IPS-NIHi7 (cell line): ENCODE measurements at regions not wholly inside any gene's neighbourhood (a gene's known extent, or its start where the extent isn't known, plus 50 kb on each side); places are given as distances from the start of the nearest gene placed in this dataset.
"Not testable (repeated sequence)": the region's sequence is repeated elsewhere in the genome, so short reads cannot be mapped to it uniquely, and the experiment has no call there.

Source experiments
- DNase-seq: peaks from one replicate; pipeline ENCODE4 v3.0.0; 2012; ENCODE audit warnings: mixed read lengths; ENCODE audit errors: extremely low spot score

GRCh38 chr5:118379470-118379869, 608.9 kb downstream of the DTWD2 start:
- no peak for DNase-seq

GRCh38 chr5:118378959-118379358, 609.4 kb downstream of the DTWD2 start:
- DNase-seq, result no peak

GRCh38 chr5:118377420-118377819, 610.9 kb downstream of the DTWD2 start:
- DNase-seq, result no peak

- DNase-seq, result no peak
These were observed 616.1 kb downstream of the DTWD2 start for GRCh38 chr5:118371973-118372831.

GRCh38 chr5:118366429-118366828, 621.9 kb downstream of the DTWD2 start:
- DNase-seq, result no peak

GRCh38 chr5:118365718-118366117, 622.6 kb downstream of the DTWD2 start:
- no peak for DNase-seq

- no peak for DNase-seq
These were observed 633.5 kb downstream of the DTWD2 start for GRCh38 chr5:118354797-118355196.

GRCh38 chr5:118353970-118354369, 634.4 kb downstream of the DTWD2 start:
- DNase-seq, result no peak

GRCh38 chr5:118336468-118336867, 651.9 kb downstream of the DTWD2 start:
- no peak for DNase-seq

- no peak for DNase-seq
These were observed 661.0 kb downstream of the DTWD2 start for GRCh38 chr5:118327389-118327788.

- no peak for DNase-seq
These were observed 661.8 kb downstream of the DTWD2 start for GRCh38 chr5:118326481-118327045.

GRCh38 chr5:118325931-118326330, 662.4 kb downstream of the DTWD2 start:
- DNase-seq, result no peak

- DNase-seq, result not testable (repeated sequence)
These were observed 664.6 kb downstream of the DTWD2 start for GRCh38 chr5:118323723-118324122.

- no peak for DNase-seq
These were observed 667.3 kb downstream of the DTWD2 start for GRCh38 chr5:118321081-118321480.

- DNase-seq, result no peak
These were observed 668.2 kb downstream of the DTWD2 start for GRCh38 chr5:118320121-118320520.

GRCh38 chr5:118314931-118315330, 673.4 kb downstream of the DTWD2 start:
- DNase-seq, result no peak

GRCh38 chr5:118311103-118311819, 677.1 kb downstream of the DTWD2 start:
- no peak for DNase-seq

GRCh38 chr5:118310401-118310800, 677.9 kb downstream of the DTWD2 start:
- DNase-seq, result no peak

- no peak for DNase-seq
These were observed 685.1 kb downstream of the DTWD2 start for GRCh38 chr5:118303296-118303695.

GRCh38 chr5:118302786-118303185, 685.6 kb downstream of the DTWD2 start:
- no peak for DNase-seq

GRCh38 chr5:118301696-118302095, 686.7 kb downstream of the DTWD2 start:
- DNase-seq, result no peak

GRCh38 chr5:118295045-118295444, 693.3 kb downstream of the DTWD2 start:
- no peak for DNase-seq

- DNase-seq, result no peak
These were observed 695.0 kb downstream of the DTWD2 start for GRCh38 chr5:118293378-118293777.
